ENCODE measurements at regions not wholly inside any gene's neighbourhood (a gene's known extent, or its start where the extent isn't known, plus 50 kb on each side); places are given as distances from the start of the nearest gene placed in this dataset.

GRCh38 chr11:15744693-15745092 lies 611.7 kb downstream of the SOX6 start:
- TF ChIP-seq CTCF (IDR thresholded peaks at IDR 0.05; ENCODE audit: low read depth, low read length, missing control alignments), result no peak
- no peak overlapping the region for H3K4me3 ChIP-seq (ENCODE audit: low read depth, low read length)
- DNase-seq (ENCODE audit: low read depth), result no peak

GRCh38 chr11:15745266-15745665 lies 611.1 kb downstream of the SOX6 start:
- no peak for DNase-seq (ENCODE audit: low read depth)
- TF ChIP-seq CTCF (IDR thresholded peaks at IDR 0.05; ENCODE audit: low read depth, low read length, missing control alignments), result no peak
- H3K4me3 ChIP-seq (ENCODE audit: low read depth, low read length), result no peak overlapping the region

- H3K4me3 ChIP-seq (ENCODE audit: low read depth, low read length), result no peak overlapping the region
- no peak for DNase-seq (ENCODE audit: low read depth)
- TF ChIP-seq CTCF (IDR thresholded peaks at IDR 0.05; ENCODE audit: low read depth, low read length, missing control alignments), result no peak
These were observed 608.7 kb downstream of the SOX6 start for GRCh38 chr11:15747671-15748070.

GRCh38 chr11:15748132-15748531 lies 608.2 kb downstream of the SOX6 start:
- H3K4me3 ChIP-seq (ENCODE audit: low read depth, low read length), result no peak overlapping the region
- DNase-seq (ENCODE audit: low read depth), result no peak
- no peak for TF ChIP-seq CTCF (IDR thresholded peaks at IDR 0.05; ENCODE audit: low read depth, low read length, missing control alignments)

- DNase-seq (ENCODE audit: low read depth), result no peak
- TF ChIP-seq CTCF (IDR thresholded peaks at IDR 0.05; ENCODE audit: low read depth, low read length, missing control alignments), result no peak
- no peak overlapping the region for H3K4me3 ChIP-seq (ENCODE audit: low read depth, low read length)
These were observed 607.6 kb downstream of the SOX6 start for GRCh38 chr11:15748741-15749140.

- no peak overlapping the region for H3K4me3 ChIP-seq (ENCODE audit: low read depth, low read length)
- no peak for TF ChIP-seq CTCF (IDR thresholded peaks at IDR 0.05; ENCODE audit: low read depth, low read length, missing control alignments)
- DNase-seq (ENCODE audit: low read depth), result no peak
These were observed 605.6 kb downstream of the SOX6 start for GRCh38 chr11:15750535-15751308.

- no peak for DNase-seq (ENCODE audit: low read depth)
- no peak for TF ChIP-seq CTCF (IDR thresholded peaks at IDR 0.05; ENCODE audit: low read depth, low read length, missing control alignments)
- no peak overlapping the region for H3K4me3 ChIP-seq (ENCODE audit: low read depth, low read length)
These were observed 602.1 kb downstream of the SOX6 start for GRCh38 chr11:15754221-15754620.
